Neural cell (in vitro differentiated cells): ENCODE measurements at regions not wholly inside any gene's neighbourhood (a gene's known extent, or its start where the extent isn't known, plus 50 kb on each side); places are given as distances from the start of the nearest gene placed in this dataset.

Source experiments
- H2AFZ ChIP-seq: fragments of 200-600, 300-800 bp; sonication (generic), shearing (Covaris generic); 2 replicates; pipeline ENCODE4 v1.6.0; 2014; ENCODE audit warnings: low read depth, mild to moderate bottlenecking, antibody characterized with exemption, low read length, moderate library complexity
- H3F3A ChIP-seq: fragments of 200-600 bp; shearing (Covaris generic); 2 replicates; pipeline ENCODE4 v1.6.1; 2016; ENCODE audit warnings: mild to moderate bottlenecking, moderate library complexity, mixed read lengths, antibody characterized with exemption, low read length; ENCODE audit not compliant: insufficient read depth, poor library complexity, severe bottlenecking
- H3K27ac ChIP-seq: fragments of 200-600, 300-800 bp; sonication (generic), shearing (Covaris generic); 2 replicates; pipeline ENCODE4 v1.5.1; 2014; ENCODE audit warnings: mild to moderate bottlenecking, low read length, moderate library complexity
- H3K27me3 ChIP-seq: fragments of 300-800, 200-600 bp; sonication (generic), shearing (Covaris generic); 2 replicates; pipeline ENCODE4 v1.6.0; 2014; ENCODE audit warnings: mild to moderate bottlenecking, low read depth, low read length, moderate library complexity; ENCODE audit not compliant: insufficient read depth
- H3K36me3 ChIP-seq: fragments of 300-800, 200-600 bp; sonication (generic), shearing (Covaris generic); 2 replicates; pipeline ENCODE4 v1.5.1; 2014; ENCODE audit warnings: mild to moderate bottlenecking, antibody characterized with exemption, low read length, moderate library complexity; ENCODE audit not compliant: insufficient read depth
- H3K4me2 ChIP-seq: fragments of 300-800, 200-600 bp; sonication (generic), shearing (Covaris generic); 2 replicates; pipeline ENCODE4 v1.6.0; 2014; ENCODE audit warnings: mild to moderate bottlenecking, low read length
- H3K4me3 ChIP-seq: fragments of 300-800, 200-600 bp; sonication (generic), shearing (Covaris generic); 2 replicates; pipeline ENCODE4 v1.5.1; 2014; ENCODE audit warnings: mild to moderate bottlenecking, low read length, moderate library complexity
- H3K79me2 ChIP-seq: fragments of 200-600 bp; shearing (Covaris generic); replicated peaks from 2 replicates; pipeline ENCODE4 v1.6.0; 2014; ENCODE audit warnings: mild to moderate bottlenecking, low read length, moderate library complexity; ENCODE audit not compliant: insufficient read depth
- H3K9ac ChIP-seq: fragments of 300-800, 200-600 bp; sonication (generic), shearing (Covaris generic); 2 replicates; pipeline ENCODE4 v1.6.1; 2016; ENCODE audit warnings: mild to moderate bottlenecking, low read length, mixed read lengths
- H3K9me2 ChIP-seq: fragments of 200-600 bp; shearing (Covaris generic); 2 replicates; pipeline ENCODE4 v1.6.1; 2016; ENCODE audit warnings: mild to moderate bottlenecking, low read length, mixed read lengths; ENCODE audit not compliant: insufficient read depth
- H3K9me3 ChIP-seq: fragments of 200-600, 300-800 bp; sonication (generic), shearing (Covaris generic); 2 replicates; pipeline ENCODE4 v1.6.1; 2016; ENCODE audit warnings: mild to moderate bottlenecking, mixed run types, low read length, moderate library complexity, mixed read lengths
- H4K20me1 ChIP-seq: fragments of 200-600 bp; shearing (Covaris generic); 2 replicates; pipeline ENCODE4 v1.6.1; 2016; ENCODE audit warnings: mild to moderate bottlenecking, mixed run types; ENCODE audit not compliant: insufficient read depth
- EP300 ChIP-seq: fragments of 450-650 bp; conservative IDR thresholded peaks from 2 replicates; pipeline ENCODE4 v1.6.1; 2014; ENCODE audit warnings: antibody characterized with exemption, mild to moderate bottlenecking, moderate library complexity; ENCODE audit not compliant: poor library complexity, severe bottlenecking
- EZH2 ChIP-seq: fragments of 200-600, 300-800 bp; shearing (Covaris generic), sonication (generic); IDR thresholded peaks from 2 replicates; pipeline ENCODE4 v1.6.1; 2014; ENCODE audit warnings: antibody characterized with exemption, low read length, borderline replicate concordance, mild to moderate bottlenecking; ENCODE audit not compliant: insufficient read depth, poor library complexity, severe bottlenecking
- MXI1 ChIP-seq: fragments of 450-650 bp; conservative IDR thresholded peaks from 2 replicates; pipeline ENCODE4 v1.6.1; 2014; ENCODE audit warnings: antibody characterized with exemption, mild to moderate bottlenecking; ENCODE audit not compliant: poor library complexity, severe bottlenecking
- POLR2AphosphoS5 ChIP-seq: IDR thresholded peaks from 2 replicates; pipeline ENCODE4 v1.6.1; 2012
- RAD21 ChIP-seq: fragments of 450-650 bp; conservative IDR thresholded peaks from 2 replicates; pipeline ENCODE4 v1.6.1; 2014; ENCODE audit warnings: antibody characterized with exemption, mild to moderate bottlenecking, moderate library complexity
- SMC3 ChIP-seq: fragments of 450-650 bp; conservative IDR thresholded peaks from 2 replicates; pipeline ENCODE4 v1.6.1; 2014; ENCODE audit warnings: antibody characterized with exemption, mild to moderate bottlenecking, moderate library complexity; ENCODE audit not compliant: poor library complexity
- TAF1 ChIP-seq: IDR thresholded peaks from 2 replicates; pipeline ENCODE4 v1.6.1; 2012; ENCODE audit warnings: low read depth
- TF ChIP-seq, protein P1 (sequence below): fragments of 450-650 bp; IDR thresholded peaks from 2 replicates; pipeline ENCODE4 v1.5.1; 2014; ENCODE audit warnings: antibody characterized with exemption, mild to moderate bottlenecking, moderate library complexity; ENCODE audit not compliant: poor library complexity, severe bottlenecking
- TF ChIP-seq, protein P2 (sequence below): IDR thresholded peaks from 2 replicates; pipeline ENCODE4 v1.6.1; 2012; ENCODE audit warnings: borderline replicate concordance

DNA sequence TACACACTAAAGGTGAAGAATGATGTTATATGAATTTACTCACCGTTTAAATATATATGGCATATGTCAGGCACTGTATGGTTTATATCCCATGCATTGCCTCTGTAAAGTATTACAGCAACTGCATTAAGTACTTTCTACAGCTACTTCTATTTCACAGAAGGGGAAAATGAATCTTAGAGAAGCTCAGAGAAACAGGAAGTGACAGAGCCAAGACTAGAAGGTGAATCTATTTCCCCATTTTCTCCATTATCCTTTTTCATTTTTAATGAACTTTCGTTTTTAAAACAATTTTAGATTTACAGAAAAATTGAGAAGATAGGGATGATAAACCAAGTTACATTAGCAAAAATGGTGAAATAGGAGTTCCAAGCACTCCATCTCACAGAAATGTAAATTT, 863.3 kb downstream of the UQCRFS1 start:
- TF ChIP-seq POLR2AphosphoS5 (no peak), TAF1 (no peak), EZH2 (no peak), EP300 (no peak)
- no peaks in the 10 kb centered on the region for H3K9me2 ChIP-seq
- no peaks in the 10 kb centered on the region for H3K36me3 ChIP-seq
- H3K9me3 ChIP-seq: no peaks in the 10 kb centered on the region
- H3K4me3 ChIP-seq: no peak overlapping the region
- no peak overlapping the region for H3K9ac ChIP-seq
- H2AFZ ChIP-seq: no peak overlapping the region
- no peak overlapping the region for H3K4me2 ChIP-seq
- no peaks in the 10 kb centered on the region for H3K79me2 ChIP-seq
- H3F3A ChIP-seq: no peaks in the 10 kb centered on the region
- H3K27me3 ChIP-seq: no peaks in the 10 kb centered on the region
- H4K20me1 ChIP-seq: no peaks in the 10 kb centered on the region
- no peak overlapping the region for H3K27ac ChIP-seq

DNA sequence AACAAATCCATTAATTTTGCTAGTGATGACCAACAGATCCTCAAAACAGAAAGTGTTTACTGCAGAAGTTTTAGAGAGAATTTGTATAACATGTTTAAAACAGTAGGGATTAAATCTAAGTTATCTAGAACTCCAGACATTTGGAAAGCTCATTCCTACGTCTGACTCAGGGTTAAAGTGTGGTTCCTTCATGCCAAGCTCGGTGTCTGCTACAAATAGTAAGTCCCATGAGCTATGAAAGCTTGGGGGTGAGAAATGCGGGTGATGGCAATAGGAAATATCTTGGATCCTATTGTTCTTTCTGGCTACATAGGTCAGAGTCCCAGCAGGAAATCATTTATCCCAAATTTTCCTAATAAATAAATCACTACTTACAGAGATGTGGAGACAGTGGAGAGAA, 867.1 kb downstream of the UQCRFS1 start:
- H3F3A ChIP-seq: no peaks in the 10 kb centered on the region
- no peak for TF ChIP-seq TAF1
- no peak for TF ChIP-seq POLR2AphosphoS5
- TF ChIP-seq, protein P1, sequence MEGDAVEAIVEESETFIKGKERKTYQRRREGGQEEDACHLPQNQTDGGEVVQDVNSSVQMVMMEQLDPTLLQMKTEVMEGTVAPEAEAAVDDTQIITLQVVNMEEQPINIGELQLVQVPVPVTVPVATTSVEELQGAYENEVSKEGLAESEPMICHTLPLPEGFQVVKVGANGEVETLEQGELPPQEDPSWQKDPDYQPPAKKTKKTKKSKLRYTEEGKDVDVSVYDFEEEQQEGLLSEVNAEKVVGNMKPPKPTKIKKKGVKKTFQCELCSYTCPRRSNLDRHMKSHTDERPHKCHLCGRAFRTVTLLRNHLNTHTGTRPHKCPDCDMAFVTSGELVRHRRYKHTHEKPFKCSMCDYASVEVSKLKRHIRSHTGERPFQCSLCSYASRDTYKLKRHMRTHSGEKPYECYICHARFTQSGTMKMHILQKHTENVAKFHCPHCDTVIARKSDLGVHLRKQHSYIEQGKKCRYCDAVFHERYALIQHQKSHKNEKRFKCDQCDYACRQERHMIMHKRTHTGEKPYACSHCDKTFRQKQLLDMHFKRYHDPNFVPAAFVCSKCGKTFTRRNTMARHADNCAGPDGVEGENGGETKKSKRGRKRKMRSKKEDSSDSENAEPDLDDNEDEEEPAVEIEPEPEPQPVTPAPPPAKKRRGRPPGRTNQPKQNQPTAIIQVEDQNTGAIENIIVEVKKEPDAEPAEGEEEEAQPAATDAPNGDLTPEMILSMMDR: no peak
- no peak for TF ChIP-seq MXI1
- no peak for TF ChIP-seq EZH2
- no peak for TF ChIP-seq EP300
- no peak for TF ChIP-seq SMC3
- no peak for TF ChIP-seq RAD21
- TF ChIP-seq, protein P2, sequence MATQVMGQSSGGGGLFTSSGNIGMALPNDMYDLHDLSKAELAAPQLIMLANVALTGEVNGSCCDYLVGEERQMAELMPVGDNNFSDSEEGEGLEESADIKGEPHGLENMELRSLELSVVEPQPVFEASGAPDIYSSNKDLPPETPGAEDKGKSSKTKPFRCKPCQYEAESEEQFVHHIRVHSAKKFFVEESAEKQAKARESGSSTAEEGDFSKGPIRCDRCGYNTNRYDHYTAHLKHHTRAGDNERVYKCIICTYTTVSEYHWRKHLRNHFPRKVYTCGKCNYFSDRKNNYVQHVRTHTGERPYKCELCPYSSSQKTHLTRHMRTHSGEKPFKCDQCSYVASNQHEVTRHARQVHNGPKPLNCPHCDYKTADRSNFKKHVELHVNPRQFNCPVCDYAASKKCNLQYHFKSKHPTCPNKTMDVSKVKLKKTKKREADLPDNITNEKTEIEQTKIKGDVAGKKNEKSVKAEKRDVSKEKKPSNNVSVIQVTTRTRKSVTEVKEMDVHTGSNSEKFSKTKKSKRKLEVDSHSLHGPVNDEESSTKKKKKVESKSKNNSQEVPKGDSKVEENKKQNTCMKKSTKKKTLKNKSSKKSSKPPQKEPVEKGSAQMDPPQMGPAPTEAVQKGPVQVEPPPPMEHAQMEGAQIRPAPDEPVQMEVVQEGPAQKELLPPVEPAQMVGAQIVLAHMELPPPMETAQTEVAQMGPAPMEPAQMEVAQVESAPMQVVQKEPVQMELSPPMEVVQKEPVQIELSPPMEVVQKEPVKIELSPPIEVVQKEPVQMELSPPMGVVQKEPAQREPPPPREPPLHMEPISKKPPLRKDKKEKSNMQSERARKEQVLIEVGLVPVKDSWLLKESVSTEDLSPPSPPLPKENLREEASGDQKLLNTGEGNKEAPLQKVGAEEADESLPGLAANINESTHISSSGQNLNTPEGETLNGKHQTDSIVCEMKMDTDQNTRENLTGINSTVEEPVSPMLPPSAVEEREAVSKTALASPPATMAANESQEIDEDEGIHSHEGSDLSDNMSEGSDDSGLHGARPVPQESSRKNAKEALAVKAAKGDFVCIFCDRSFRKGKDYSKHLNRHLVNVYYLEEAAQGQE: no peak
- no peaks in the 10 kb centered on the region for H3K36me3 ChIP-seq
- no peak overlapping the region for H3K4me3 ChIP-seq
- no peaks in the 10 kb centered on the region for H4K20me1 ChIP-seq
- H3K27me3 ChIP-seq: no peaks in the 10 kb centered on the region
- H2AFZ ChIP-seq: no peak overlapping the region
- no peaks in the 10 kb centered on the region for H3K79me2 ChIP-seq
- H3K4me2 ChIP-seq: no peak overlapping the region
- no peaks in the 10 kb centered on the region for H3K9me3 ChIP-seq
- H3K27ac ChIP-seq: no peak overlapping the region
- H3K9ac ChIP-seq: no peak overlapping the region
- H3K9me2 ChIP-seq: no peaks in the 10 kb centered on the region
